H1 (cell line): ENCODE measurements at regions not wholly inside any gene's neighbourhood (a gene's known extent, or its start where the extent isn't known, plus 50 kb on each side); places are given as distances from the start of the nearest gene placed in this dataset.

ENCODE experiments used
- CTCF ChIA-PET: fragments of 300-600 bp; sonication (Branson Sonifier 250); formaldehyde crosslinking; loops from one replicate; lab custom pipeline; 2021; ENCODE audit not compliant: partially characterized antibody; lab: Charles Lee
- POLR2A ChIA-PET: fragments of 300-600 bp; sonication (Branson Sonifier 250); formaldehyde crosslinking; loops from one replicate; lab custom pipeline; 2021; ENCODE audit warnings: inconsistent platforms; ENCODE audit not compliant: partially characterized antibody; lab: Charles Lee
- DNase-seq, 2 experiments: peaks; one replicate each; pipeline versions ENCODE4 v3.0.0 to v3.0.0-alpha.2; 2010 to 2022; ENCODE audit warnings: low spot score in 2 of 2, low read depth in 1 of 2, mixed read lengths in 1 of 2
- FAIRE-seq: peaks from 2 replicates; lab custom pipeline; 2011; peaks lifted over from hg19 to GRCh38; lab: Jason Lieb, UNC
- H2AFZ ChIP-seq: 2 replicates; pipeline ENCODE4 v1.8.1; 2012; ENCODE audit warnings: low read length, inconsistent platforms
- H2AK5ac ChIP-seq: 2 replicates; pipeline ENCODE4 v1.6.1; 2013; ENCODE audit warnings: low read depth, low read length
- H2BK120ac ChIP-seq: replicated peaks from 2 replicates; pipeline ENCODE3; 2013; ENCODE audit warnings: low read depth, low read length, inconsistent platforms
- H2BK12ac ChIP-seq: 2 replicates; pipeline ENCODE4 v1.6.1; 2013; ENCODE audit warnings: low read depth, low read length
- H2BK15ac ChIP-seq: 2 replicates; pipeline ENCODE4 v1.6.1; 2013; ENCODE audit warnings: low read length
- H2BK20ac ChIP-seq: 2 replicates; pipeline ENCODE4 v1.6.1; 2013; ENCODE audit warnings: low read length
- H2BK5ac ChIP-seq: 2 replicates; pipeline ENCODE4 v1.6.1; 2013; ENCODE audit warnings: low read depth, low read length
- H3K14ac ChIP-seq: 2 replicates; pipeline ENCODE4 v1.6.1; 2013; ENCODE audit warnings: inconsistent platforms; ENCODE audit not compliant: insufficient read length
- H3K18ac ChIP-seq: 2 replicates; pipeline ENCODE4 v1.6.1; 2013; ENCODE audit warnings: low read length; ENCODE audit errors: extremely low read depth
- H3K23ac ChIP-seq: 2 replicates; pipeline ENCODE4 v1.6.1; 2013; ENCODE audit warnings: inconsistent platforms; ENCODE audit not compliant: insufficient read length
- H3K23me2 ChIP-seq: 2 replicates; pipeline ENCODE4 v1.6.1; 2013; ENCODE audit warnings: low read depth, low read length
- H3K27ac ChIP-seq: 2 replicates; pipeline ENCODE4 v1.6.1; 2011; ENCODE audit warnings: low read depth, low read length, inconsistent platforms
- H3K27me3 ChIP-seq, 4 experiments: replicated peaks in 1 of 4; 1 replicate in 1 of 4; 2 replicates in 3 of 4; pipeline versions ENCODE4 v1.6.1 to v1.8.1; 2011 to 2013; ENCODE audit warnings: low read length in 3 of 4, mild to moderate bottlenecking in 3 of 4, inconsistent platforms in 2 of 4, mixed read lengths in 2 of 4, moderate library complexity in 1 of 4; ENCODE audit not compliant: control insufficient read depth in 3 of 4, insufficient read depth in 3 of 4; ENCODE audit errors: extremely low read depth in 1 of 4
- H3K36me3 ChIP-seq, 4 experiments: 2 replicates each; pipeline versions ENCODE4 v1.6.1 to v1.8.1; 2011 to 2013; ENCODE audit warnings: mild to moderate bottlenecking in 4 of 4, low read length in 3 of 4, moderate library complexity in 2 of 4, control low read depth in 1 of 4, inconsistent platforms in 1 of 4; ENCODE audit not compliant: insufficient read depth in 4 of 4, control insufficient read depth in 2 of 4
- H3K4ac ChIP-seq: replicated peaks from 2 replicates; pipeline ENCODE3; 2013; ENCODE audit warnings: low read length, low read depth, mixed read lengths, inconsistent platforms; ENCODE audit not compliant: insufficient read length
- H3K4me1 ChIP-seq, 4 experiments: replicated peaks in 1 of 4; 1 replicate in 1 of 4; 2 replicates in 3 of 4; pipeline versions ENCODE4 v1.6.1 to v1.8.1; 2011 to 2013; ENCODE audit warnings: low read length in 3 of 4, inconsistent platforms in 2 of 4, mixed read lengths in 1 of 4; ENCODE audit not compliant: insufficient read depth in 4 of 4, control insufficient read depth in 3 of 4
- H3K4me2 ChIP-seq, 2 experiments: 2 replicates each; pipeline versions ENCODE4 v1.6.1 to v1.8.1; 2011 to 2013; ENCODE audit warnings: low read depth in 2 of 2, low read length in 2 of 2, control low read depth in 1 of 2, inconsistent platforms in 1 of 2, mild to moderate bottlenecking in 1 of 2; ENCODE audit not compliant: insufficient read depth in 1 of 2
- H3K4me3 ChIP-seq, 4 experiments: fragments of 200-600, 300-600 bp in 1 of 4; sonication (generic), shearing (Covaris generic), sonication (Bioruptor Twin) in 1 of 4; 2 replicates each; pipeline versions ENCODE4 v1.5.1 to v1.8.1; 2011 to 2016; ENCODE audit warnings: low read length in 4 of 4, low read depth in 3 of 4, control low read depth in 2 of 4, inconsistent platforms in 2 of 4, mild to moderate bottlenecking in 2 of 4, mixed read lengths in 1 of 4, moderate library complexity in 1 of 4; ENCODE audit not compliant: insufficient read depth in 2 of 4; ENCODE audit errors: extremely low read depth in 1 of 4
- H3K56ac ChIP-seq: replicated peaks from 2 replicates; pipeline ENCODE3; 2013; ENCODE audit warnings: low read depth, mild to moderate bottlenecking, mixed read lengths, low read length, inconsistent platforms; ENCODE audit not compliant: insufficient read length
- H3K79me1 ChIP-seq: 2 replicates; pipeline ENCODE4 v1.6.1; 2013; ENCODE audit warnings: low read depth, low read length, control low read depth
- H3K79me2 ChIP-seq, 2 experiments: 2 replicates each; pipeline versions ENCODE4 v1.6.1 to v1.8.1; 2012 to 2013; ENCODE audit warnings: low read length in 2 of 2, mild to moderate bottlenecking in 2 of 2, inconsistent platforms in 1 of 2; ENCODE audit not compliant: insufficient read depth in 2 of 2, control insufficient read depth in 1 of 2
- H3K9ac ChIP-seq, 4 experiments: replicated peaks in 1 of 4; 1 replicate in 1 of 4; 2 replicates in 3 of 4; pipeline versions ENCODE4 v1.6.1 to v1.8.1; 2011 to 2013; ENCODE audit warnings: low read depth in 3 of 4, low read length in 3 of 4, control low read depth in 2 of 4, mild to moderate bottlenecking in 2 of 4, moderate library complexity in 2 of 4, inconsistent platforms in 1 of 4; ENCODE audit errors: extremely low read depth in 1 of 4
- H3K9me3 ChIP-seq, 2 experiments: 2 replicates each; pipeline versions ENCODE4 v1.6.1 to v1.8.1; 2012 to 2013; ENCODE audit warnings: mild to moderate bottlenecking in 2 of 2, moderate library complexity in 2 of 2, control low read depth in 1 of 2, inconsistent platforms in 1 of 2, low read depth in 1 of 2, low read length in 1 of 2, mixed read lengths in 1 of 2; ENCODE audit not compliant: insufficient read depth in 2 of 2
- H4K20me1 ChIP-seq, 2 experiments: replicated peaks in 1 of 2; 2 replicates each; pipeline versions ENCODE3 to v1.8.1; 2011 to 2013; ENCODE audit warnings: inconsistent platforms in 2 of 2, low read length in 2 of 2, mild to moderate bottlenecking in 1 of 2; ENCODE audit not compliant: insufficient read depth in 2 of 2, control insufficient read depth in 1 of 2
- H4K5ac ChIP-seq: 2 replicates; pipeline ENCODE4 v1.6.1; 2013; ENCODE audit warnings: low read length, low read depth, mixed read lengths, inconsistent platforms; ENCODE audit not compliant: insufficient read length
- H4K8ac ChIP-seq: 2 replicates; pipeline ENCODE4 v1.8.0; 2013; ENCODE audit warnings: mild to moderate bottlenecking, moderate library complexity, low read length, inconsistent platforms; ENCODE audit not compliant: insufficient read depth; ENCODE audit errors: extremely low read depth
- H4K91ac ChIP-seq: replicated peaks from 2 replicates; pipeline ENCODE3; 2013; ENCODE audit warnings: low read length, mixed read lengths, inconsistent platforms; ENCODE audit not compliant: insufficient read length
- KDM4A ChIP-seq: IDR thresholded peaks from one replicate; pipeline ENCODE4 v1.7.1; 2012; ENCODE audit warnings: low read depth, mild to moderate bottlenecking, moderate library complexity, low read length, inconsistent platforms; ENCODE audit not compliant: severe bottlenecking
- POU5F1 ChIP-seq: IDR thresholded peaks from 2 replicates; pipeline ENCODE4 v1.6.1; 2011; ENCODE audit warnings: low read depth, mild to moderate bottlenecking, low read length, moderate library complexity
- SIRT6 ChIP-seq: IDR thresholded peaks from one replicate; pipeline ENCODE4 v1.7.1; 2012; ENCODE audit warnings: low read length, inconsistent platforms
- SIX5 ChIP-seq: IDR thresholded peaks from 2 replicates; pipeline ENCODE4 v1.6.1; 2011; ENCODE audit warnings: mild to moderate bottlenecking, low read depth, low read length
- SP1 ChIP-seq: IDR thresholded peaks from 2 replicates; pipeline ENCODE4 v1.6.1; 2011; ENCODE audit warnings: low read depth, low read length
- SP4 ChIP-seq: IDR thresholded peaks from 2 replicates; pipeline ENCODE4 v1.6.1; 2012; ENCODE audit warnings: low read length, inconsistent platforms
- TBP ChIP-seq: IDR thresholded peaks from 2 replicates; pipeline ENCODE4 v1.6.1; 2011; ENCODE audit warnings: low read depth, low read length, improper control_type of control experiment
- WGBS, 2 experiments: shearing (Covaris generic) in 1 of 2; methylation state at CpG; one replicate each; pipeline versions ENCODE4 v1.1.6 to v1.1.7; 2013 to 2015; ENCODE audit warnings: low lambda C conversion rate in 2 of 2, mixed read lengths in 2 of 2, inconsistent platforms in 1 of 2, low coverage in 1 of 2, missing lambda C conversion rate in 1 of 2; ENCODE audit not compliant: insufficient replicate concordance in 2 of 2, insufficient coverage in 1 of 2, insufficient read length in 1 of 2; ENCODE audit errors: extremely low coverage in 1 of 2, missing lambda C conversion rate in 1 of 2; 5-methylcytosine and 5-hydroxymethylcytosine counted together

- no peak overlapping the region for H2AK5ac ChIP-seq
- ChIA-PET CTCF (no interaction called here), POLR2A (no interaction called here)
- WGBS, 2 experiments: 92% methylated on average over 5 of the region's 5 CpGs; no CpG with 5 or more reads in 1 of the 2 experiments
- H4K91ac ChIP-seq: no peak overlapping the region
- no peak overlapping the region for H4K5ac ChIP-seq
- no peaks in the 10 kb centered on the region; the same call in 1 of the 2 replicates for H3K23me2 ChIP-seq
- H2BK12ac ChIP-seq: no peak overlapping the region
- H3K14ac ChIP-seq: no peak overlapping the region
- no peak overlapping the region for H3K9ac ChIP-seq
- no peak overlapping the region for H3K56ac ChIP-seq
- DNase-seq (no peak), FAIRE-seq (no peak)
- no peak overlapping the region for H3K27ac ChIP-seq
- no peaks in the 10 kb centered on the region for H3K79me2 ChIP-seq
- H2BK20ac ChIP-seq: no peak overlapping the region
- no peaks in the 10 kb centered on the region for H4K20me1 ChIP-seq
- H2BK120ac ChIP-seq: no peak overlapping the region
- no peaks in the 10 kb centered on the region for H3K27me3 ChIP-seq
- no peak overlapping the region for H3K4ac ChIP-seq
- H3K9me3 ChIP-seq: no peaks in the 10 kb centered on the region
- H3K79me1 ChIP-seq: no peaks in the 10 kb centered on the region
- no peak overlapping the region for H3K23ac ChIP-seq
- no peaks in the 10 kb centered on the region for H3K4me1 ChIP-seq
- no peak overlapping the region for H2AFZ ChIP-seq
- no peaks in the 10 kb centered on the region for H3K36me3 ChIP-seq
- no peak overlapping the region for H3K4me3 ChIP-seq
- no peak overlapping the region for H4K8ac ChIP-seq
- no peak overlapping the region for H3K4me2 ChIP-seq
- no peak overlapping the region for H3K18ac ChIP-seq
- H2BK5ac ChIP-seq: no peak overlapping the region
- no peak overlapping the region for H2BK15ac ChIP-seq
- no peak for TF ChIP-seq POU5F1
- TF ChIP-seq SP4: no peak
- no peak for TF ChIP-seq SIRT6
- TF ChIP-seq SIX5: no peak
- no peak for TF ChIP-seq KDM4A
- no peak for TF ChIP-seq TBP
- no peak for TF ChIP-seq SP1
Measured at GRCh38 chr1:73639494-73639893, 558.5 kb downstream of the LRRIQ3 start.
